GM21717 (cell line): ENCODE measurements at regions not wholly inside any gene's neighbourhood (a gene's known extent, or its start where the extent isn't known, plus 50 kb on each side); places are given as distances from the start of the nearest gene placed in this dataset.

ENCODE experiments used
- ATAC-seq: cut with Tn5 transposase; IDR thresholded peaks from one replicate; pipeline ENCODE4 v1.9.1; 2021; ENCODE audit warnings: mild to moderate bottlenecking, moderate library complexity; ENCODE audit not compliant: unreplicated experiment

- ATAC-seq, result no peak
These were observed 307.1 kb upstream of the HSF2 start for GRCh38 chr6:122092366-122092765.

- no peak for ATAC-seq
These were observed 301.2 kb upstream of the HSF2 start for GRCh38 chr6:122098201-122098678.

GRCh38 chr6:122102026-122102425 lies 297.4 kb upstream of the HSF2 start:
- no peak for ATAC-seq

GRCh38 chr6:122107256-122107852 lies 292.1 kb upstream of the HSF2 start:
- ATAC-seq, result no peak

GRCh38 chr6:122109075-122109474 lies 290.4 kb upstream of the HSF2 start:
- ATAC-seq, result no peak

- no peak for ATAC-seq
These were observed 284.7 kb upstream of the HSF2 start for GRCh38 chr6:122114717-122115116.

GRCh38 chr6:122116119-122116834 lies 283.2 kb upstream of the HSF2 start:
- ATAC-seq, result no peak

- ATAC-seq, result no peak
These were observed 282.4 kb upstream of the HSF2 start for GRCh38 chr6:122116835-122117627.

GRCh38 chr6:122118945-122119506 lies 280.4 kb upstream of the HSF2 start:
- ATAC-seq, result no peak

- ATAC-seq, result no peak
These were observed 277.2 kb upstream of the HSF2 start for GRCh38 chr6:122122202-122122601.

- no peak for ATAC-seq
These were observed 276.8 kb upstream of the HSF2 start for GRCh38 chr6:122122686-122123085.

GRCh38 chr6:122124908-122125307 lies 274.5 kb upstream of the HSF2 start:
- no peak for ATAC-seq

GRCh38 chr6:122126894-122127293 lies 272.6 kb upstream of the HSF2 start:
- no peak for ATAC-seq

GRCh38 chr6:122128445-122128844 lies 271.0 kb upstream of the HSF2 start:
- no peak for ATAC-seq

GRCh38 chr6:122129313-122130025 lies 270.0 kb upstream of the HSF2 start:
- no peak for ATAC-seq

- ATAC-seq, result no peak
These were observed 269.5 kb upstream of the HSF2 start for GRCh38 chr6:122130026-122130348.

GRCh38 chr6:122130518-122130917 lies 268.9 kb upstream of the HSF2 start:
- ATAC-seq, result no peak

GRCh38 chr6:122136386-122136785 lies 263.1 kb upstream of the HSF2 start:
- ATAC-seq, result no peak

GRCh38 chr6:122140031-122140430 lies 259.4 kb upstream of the HSF2 start:
- no peak for ATAC-seq

- no peak for ATAC-seq
These were observed 258.2 kb upstream of the HSF2 start for GRCh38 chr6:122141246-122141645.
